ENCODE measurements at regions not wholly inside any gene's neighbourhood (a gene's known extent, or its start where the extent isn't known, plus 50 kb on each side); places are given as distances from the start of the nearest gene placed in this dataset.

- TF ChIP-seq CTCF (IDR thresholded peaks at IDR 0.05) (no peak), EZH2phosphoT487 (IDR thresholded peaks at IDR 0.05) (no peak), EZH2 (IDR thresholded peaks at IDR 0.05) (no peak)
Observed at GRCh38 chr1:38525343-38526043, 334.1 kb downstream of the RRAGC start.
